IMR-90 (cell line): ENCODE measurements at regions not wholly inside any gene's neighbourhood (a gene's known extent, or its start where the extent isn't known, plus 50 kb on each side); places are given as distances from the start of the nearest gene placed in this dataset.

Source experiments
- CEBPB ChIP-seq: IDR thresholded peaks from 2 replicates; pipeline ENCODE4 v1.6.1; 2012; ENCODE audit warnings: low read depth, low read length, improper control_type of control experiment
- CHD1 ChIP-seq: IDR thresholded peaks from 2 replicates; pipeline ENCODE4 v1.6.1; 2012; ENCODE audit warnings: low read depth, low read length, improper control_type of control experiment
- CTCF ChIP-seq: conservative IDR thresholded peaks from 2 replicates; pipeline ENCODE4 v1.5.1; 2012; ENCODE audit warnings: mild to moderate bottlenecking, low read depth, low read length, improper control_type of control experiment
- MAFK ChIP-seq: IDR thresholded peaks from 2 replicates; pipeline ENCODE4 v1.6.1; 2012; ENCODE audit warnings: low read depth, low read length, improper control_type of control experiment
- MAZ ChIP-seq: IDR thresholded peaks from 2 replicates; pipeline ENCODE4 v1.6.1; 2012; ENCODE audit warnings: low read depth, mild to moderate bottlenecking, low read length, improper control_type of control experiment, moderate library complexity, borderline replicate concordance
- NFE2L2 ChIP-seq: fragments of 150-350 bp; IDR thresholded peaks from 2 replicates; pipeline ENCODE4 v1.6.1; 2016; ENCODE audit warnings: low read depth, mild to moderate bottlenecking, low read length
- POLR2A ChIP-seq: IDR thresholded peaks from 2 replicates; pipeline ENCODE4 v1.6.1; 2012; ENCODE audit warnings: mild to moderate bottlenecking, low read depth, low read length
- RAD21 ChIP-seq: IDR thresholded peaks from 2 replicates; pipeline ENCODE4 v1.6.1; 2012; ENCODE audit warnings: low read length, improper control_type of control experiment
- RCOR1 ChIP-seq: IDR thresholded peaks from 2 replicates; pipeline ENCODE4 v1.6.1; 2012; ENCODE audit warnings: mild to moderate bottlenecking, low read length, improper control_type of control experiment; ENCODE audit not compliant: insufficient replicate concordance
- RFX5 ChIP-seq: IDR thresholded peaks from 2 replicates; pipeline ENCODE4 v1.8.0; 2012; ENCODE audit warnings: low read depth, mild to moderate bottlenecking, low read length, moderate library complexity
- SMC3 ChIP-seq: fragments of 150-350 bp; IDR thresholded peaks from 2 replicates; pipeline ENCODE4 v1.6.1; 2016; ENCODE audit warnings: low read depth, mild to moderate bottlenecking, antibody characterized with exemption, low read length, moderate library complexity
- USF2 ChIP-seq: fragments of 150-350 bp; IDR thresholded peaks from 2 replicates; pipeline ENCODE4 v1.6.1; 2017; ENCODE audit warnings: mild to moderate bottlenecking, antibody characterized with exemption, low read length, low read depth

- TF ChIP-seq POLR2A (no peak), CTCF (no peak), RAD21 (no peak), RCOR1 (no peak), USF2 (no peak), CHD1 (no peak), MAZ (no peak), SMC3 (no peak), CEBPB (no peak), MAFK (no peak), RFX5 (no peak), NFE2L2 (no peak)
Observed at GRCh38 chr10:64555666-64556065, 1034.5 kb downstream of the REEP3 start.
